DMS 273 (cell line): ENCODE measurements at regions not wholly inside any gene's neighbourhood (a gene's known extent, or its start where the extent isn't known, plus 50 kb on each side); places are given as distances from the start of the nearest gene placed in this dataset.

Source experiments
- DNase-seq: peaks from one replicate; lab custom pipeline; 2025; ENCODE audit not compliant: unreplicated experiment; lab: John Stamatoyannopoulos, UW

DNA sequence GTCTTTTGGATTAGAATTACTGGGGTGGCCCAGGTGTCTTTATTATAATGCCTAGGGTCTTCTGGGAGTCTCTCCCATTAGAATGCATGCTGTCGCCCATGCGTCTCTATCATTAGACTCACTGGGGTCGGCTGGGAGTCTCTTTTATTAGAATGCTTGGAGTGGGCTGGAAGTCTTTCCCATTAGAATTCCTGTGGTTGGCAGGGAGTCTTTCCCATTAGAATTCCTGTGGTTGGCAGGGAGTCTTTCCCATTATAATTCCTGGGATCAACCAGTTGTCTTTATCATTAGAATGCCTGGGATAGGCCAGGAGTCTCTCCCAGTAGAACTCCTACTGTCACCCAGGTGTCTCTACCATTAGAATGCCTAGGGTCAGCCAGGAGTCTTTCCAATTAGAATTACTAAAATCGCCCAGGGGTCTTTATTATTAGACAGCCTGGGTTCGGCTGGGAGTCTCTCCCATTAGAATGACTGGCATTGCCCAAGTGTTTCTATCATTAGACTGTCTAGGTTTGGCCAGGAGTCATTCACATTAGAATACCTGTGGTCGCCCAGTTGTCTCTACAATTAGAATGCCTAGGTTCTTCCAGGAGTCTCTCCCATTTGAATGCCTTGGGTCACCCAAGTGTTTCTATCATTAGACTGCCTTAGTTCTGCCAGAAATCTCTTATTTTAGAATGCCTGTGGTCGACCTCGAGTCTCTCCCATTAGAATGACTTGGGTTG lies 1558.5 kb downstream of the UQCRFS1 start:
- no peak for DNase-seq

DNA sequence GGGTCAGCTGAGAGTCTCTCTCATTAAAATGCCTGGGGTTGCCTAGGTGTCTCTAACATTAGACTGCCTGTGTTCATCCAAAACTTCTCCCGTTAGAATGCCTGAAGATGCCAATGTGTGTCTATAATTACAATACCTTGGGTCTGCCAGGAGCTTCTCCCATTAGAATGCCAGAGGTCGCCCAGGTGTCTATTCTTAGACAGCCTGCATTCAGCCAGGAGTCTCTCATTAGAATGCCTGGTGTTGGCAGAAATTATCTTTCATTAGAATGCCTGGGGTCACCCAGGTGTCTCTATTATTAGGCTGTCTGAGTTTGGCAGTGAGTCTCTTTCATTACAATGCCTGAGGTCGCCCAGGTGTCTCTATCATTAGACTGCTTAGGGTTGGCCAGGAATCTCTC lies 1560.2 kb downstream of the UQCRFS1 start:
- DNase-seq = no peak

DNA sequence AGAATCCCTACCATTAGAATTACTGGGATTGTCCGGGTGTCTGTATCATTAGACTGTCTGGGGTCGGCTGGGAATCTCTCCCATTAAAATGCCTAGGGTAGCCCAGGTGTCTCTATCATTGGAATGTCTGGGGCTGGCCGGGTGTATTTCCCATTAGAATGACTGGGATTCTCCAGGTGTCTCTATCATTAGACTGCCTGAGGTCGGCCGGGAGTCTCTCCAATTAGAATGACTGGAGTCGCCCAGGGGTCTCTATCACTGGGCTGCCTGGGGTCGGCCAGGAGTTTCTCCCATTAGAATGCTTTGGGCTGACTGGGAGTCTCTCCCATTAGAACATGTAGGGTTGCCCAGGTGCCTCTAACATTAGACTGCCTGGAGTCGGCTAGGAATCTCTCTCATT lies 1560.7 kb downstream of the UQCRFS1 start:
- DNase-seq = no peak

- no peak for DNase-seq
Measured at GRCh38 chr19:27647423-27647822, 1565.5 kb downstream of the UQCRFS1 start.

- no peak for DNase-seq
Measured at GRCh38 chr19:27635401-27635800, 1577.5 kb downstream of the UQCRFS1 start.

- DNase-seq = no peak
Measured at GRCh38 chr19:27618006-27618405, 1594.9 kb downstream of the UQCRFS1 start.

DNA sequence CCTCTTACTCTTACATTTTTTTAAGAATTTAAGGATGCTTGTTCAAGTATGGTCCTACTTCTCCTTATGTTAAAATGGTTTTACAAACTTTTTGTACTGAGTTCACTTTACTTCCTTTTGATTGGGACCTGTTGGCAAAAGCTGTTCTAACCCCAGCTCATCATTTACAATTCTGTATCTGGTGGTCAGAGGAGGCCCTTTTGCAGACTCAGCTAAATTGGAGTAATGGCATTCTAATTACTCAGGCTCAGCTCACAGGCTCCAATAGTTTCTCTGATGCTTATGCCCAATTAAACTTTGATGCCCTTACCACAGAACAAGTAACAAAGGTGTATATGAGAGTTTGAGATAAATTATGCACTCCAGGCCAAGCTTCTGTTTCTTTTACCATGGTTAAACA lies 1632.0 kb downstream of the UQCRFS1 start:
- no peak for DNase-seq
